GM19467 (cell line): ENCODE measurements at regions not wholly inside any gene's neighbourhood (a gene's known extent, or its start where the extent isn't known, plus 50 kb on each side); places are given as distances from the start of the nearest gene placed in this dataset.
"Not testable (repeated sequence)": the region's sequence is repeated elsewhere in the genome, so short reads cannot be mapped to it uniquely, and the experiment has no call there.

Source experiments
- ATAC-seq: cut with Tn5 transposase; IDR thresholded peaks from one replicate; pipeline ENCODE4 v1.9.1; 2021; ENCODE audit warnings: mild to moderate bottlenecking, moderate library complexity; ENCODE audit not compliant: unreplicated experiment

DNA sequence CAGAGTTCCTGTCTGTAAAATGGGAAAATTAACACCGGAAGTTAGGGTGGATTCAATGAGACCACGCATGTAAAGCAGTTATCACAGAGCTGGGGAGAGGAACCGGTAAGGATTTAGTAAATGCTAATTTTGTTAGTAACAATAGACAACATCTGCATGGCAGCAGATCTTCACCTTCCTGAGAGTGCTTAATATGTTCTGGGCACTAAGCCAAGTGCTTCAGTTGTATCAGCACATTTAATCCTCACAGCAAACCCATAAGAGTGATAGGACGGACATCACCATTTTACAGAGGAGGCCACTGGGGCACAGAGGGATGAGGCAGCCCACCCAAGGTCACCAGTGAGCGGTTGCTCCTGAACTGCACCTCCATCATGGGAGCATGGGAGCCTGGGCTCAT, 189.4 kb downstream of the WNT5A start:
- ATAC-seq, result no peak

DNA sequence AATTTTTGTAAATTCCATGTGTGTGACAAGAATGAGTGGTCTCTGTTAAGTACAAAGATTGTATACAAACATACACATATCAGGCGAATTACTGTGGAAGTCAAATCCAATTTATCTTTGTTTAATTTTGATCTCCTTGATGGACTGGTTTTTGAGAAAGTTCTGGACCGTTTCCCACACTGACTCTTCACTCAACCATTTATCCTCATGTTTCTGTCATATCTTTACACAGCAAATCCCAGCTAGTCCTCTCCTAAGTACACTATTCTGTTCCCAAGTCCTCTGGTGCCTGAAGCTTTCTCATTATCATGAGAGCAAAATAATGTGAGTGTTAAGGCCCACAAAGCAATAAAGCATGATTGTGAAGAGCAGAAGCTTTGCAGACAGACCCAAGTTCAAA, 189.9 kb downstream of the WNT5A start:
- ATAC-seq, result no peak

- no peak for ATAC-seq
These were observed 190.3 kb downstream of the WNT5A start for GRCh38 chr3:55296791-55297190.

DNA sequence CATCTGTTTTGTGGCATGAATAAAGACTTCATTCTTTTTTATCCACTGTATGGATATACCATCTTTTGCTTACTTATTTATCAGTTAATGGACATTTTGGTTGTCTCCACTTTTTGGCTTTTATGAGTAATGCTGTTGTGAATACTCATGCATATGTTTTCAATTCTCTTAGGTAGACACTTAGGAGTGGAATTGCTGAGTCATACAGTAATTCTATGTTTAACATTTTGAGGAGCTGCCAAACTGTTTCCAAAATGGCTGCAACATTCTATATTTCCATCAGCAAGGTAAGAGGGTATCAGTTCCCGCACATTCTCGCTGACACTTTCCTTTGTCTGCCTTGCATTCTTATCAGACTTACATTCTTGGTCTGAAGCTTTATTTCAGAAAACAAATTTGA, 191.1 kb downstream of the WNT5A start:
- no peak for ATAC-seq

DNA sequence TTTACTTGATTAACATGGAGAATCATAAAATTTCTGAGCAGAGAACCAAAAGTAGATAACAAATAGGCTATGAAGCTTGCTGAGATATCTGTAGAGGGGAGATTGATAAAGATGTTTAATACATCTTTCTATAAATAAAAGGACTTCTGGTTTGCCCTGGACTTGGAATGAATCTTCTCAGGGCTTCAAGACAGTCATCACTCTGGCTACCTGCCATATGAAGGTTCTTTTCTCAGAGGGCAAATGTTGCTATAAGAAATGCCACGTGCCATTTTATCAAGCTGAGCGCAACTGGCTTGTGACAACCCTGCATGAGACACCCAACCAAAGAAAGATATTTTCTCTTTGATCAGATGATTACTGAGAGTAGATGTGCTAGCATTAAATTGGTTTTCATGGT, 192.5 kb downstream of the WNT5A start:
- ATAC-seq, result no peak

GRCh38 chr3:55292360-55292759, 194.7 kb downstream of the WNT5A start:
- ATAC-seq, result no peak

DNA sequence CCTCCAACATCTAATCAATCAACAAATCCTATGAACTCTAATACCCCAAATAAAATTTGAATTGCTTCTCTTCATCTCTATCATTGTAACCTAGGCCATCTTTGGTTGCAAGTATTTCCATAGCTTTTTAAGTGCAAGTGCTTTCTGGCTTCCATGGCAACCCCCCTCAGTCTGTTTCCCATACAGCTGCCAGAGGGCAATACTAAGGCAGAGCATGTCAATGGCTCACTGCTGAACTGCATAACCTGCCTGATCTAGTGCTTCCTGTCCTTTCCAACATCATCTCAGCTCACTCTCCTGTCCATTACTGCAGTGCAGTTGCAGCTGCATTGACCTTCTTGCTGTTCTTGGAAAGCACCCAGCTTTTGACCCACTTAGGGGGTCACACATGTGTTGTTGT, 198.4 kb downstream of the WNT5A start:
- no peak for ATAC-seq

GRCh38 chr3:55286693-55287092, 200.4 kb downstream of the WNT5A start:
- no peak for ATAC-seq

GRCh38 chr3:55285156-55285555, 201.9 kb downstream of the WNT5A start:
- no peak for ATAC-seq

DNA sequence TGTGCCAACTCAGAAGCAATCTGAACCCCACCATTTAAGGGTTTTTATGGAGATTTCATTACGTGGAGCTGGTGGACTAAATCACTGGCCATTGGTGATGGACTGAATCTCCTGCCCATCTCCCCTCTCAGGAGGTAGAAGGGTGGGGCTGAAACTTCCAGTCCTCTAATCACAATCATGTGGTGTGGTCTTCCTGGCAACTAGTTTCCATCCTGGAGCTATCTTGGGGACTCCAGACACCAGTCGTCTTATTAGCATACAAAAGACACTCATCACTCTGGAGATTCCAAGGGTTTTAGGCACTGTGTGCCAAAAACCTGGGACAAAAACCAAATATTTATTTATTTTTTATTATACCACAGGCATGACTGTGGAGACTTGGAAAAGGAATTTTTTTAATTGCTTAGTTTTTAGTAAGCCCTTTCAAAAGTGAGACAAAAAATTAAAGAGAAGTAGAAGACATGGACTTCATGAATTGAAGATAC, 203.6 kb downstream of the WNT5A start:
- no peak for ATAC-seq

GRCh38 chr3:55282994-55283393, 204.1 kb downstream of the WNT5A start:
- ATAC-seq, result no peak

- no peak for ATAC-seq
These were observed 215.0 kb downstream of the WNT5A start for GRCh38 chr3:55272031-55272645.

GRCh38 chr3:55271549-55271948, 215.6 kb downstream of the WNT5A start:
- ATAC-seq, result no peak

- ATAC-seq, result no peak
These were observed 216.1 kb downstream of the WNT5A start for GRCh38 chr3:55270976-55271375.

GRCh38 chr3:55269636-55270035, 217.5 kb downstream of the WNT5A start:
- ATAC-seq, result no peak

DNA sequence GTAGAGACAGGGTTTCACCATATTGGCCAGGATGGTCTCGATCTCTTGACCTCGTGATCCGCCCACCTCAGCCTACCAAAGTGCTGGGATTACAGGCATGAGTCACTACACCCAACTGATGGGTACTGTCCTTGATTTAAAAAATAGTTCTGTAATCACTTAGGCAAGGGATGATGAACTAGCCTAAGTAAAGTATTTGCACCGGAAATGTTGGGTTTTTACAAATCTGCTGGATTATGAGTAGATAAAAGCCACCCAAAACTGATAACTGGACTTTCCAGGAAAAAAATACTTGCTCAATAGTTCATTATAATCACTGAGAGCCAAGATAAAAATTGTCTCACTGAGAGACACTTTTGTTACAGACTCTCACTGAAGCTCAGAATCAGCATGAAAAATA, 218.0 kb downstream of the WNT5A start:
- no peak for ATAC-seq

GRCh38 chr3:55267206-55267930, 219.7 kb downstream of the WNT5A start:
- ATAC-seq, result no peak

DNA sequence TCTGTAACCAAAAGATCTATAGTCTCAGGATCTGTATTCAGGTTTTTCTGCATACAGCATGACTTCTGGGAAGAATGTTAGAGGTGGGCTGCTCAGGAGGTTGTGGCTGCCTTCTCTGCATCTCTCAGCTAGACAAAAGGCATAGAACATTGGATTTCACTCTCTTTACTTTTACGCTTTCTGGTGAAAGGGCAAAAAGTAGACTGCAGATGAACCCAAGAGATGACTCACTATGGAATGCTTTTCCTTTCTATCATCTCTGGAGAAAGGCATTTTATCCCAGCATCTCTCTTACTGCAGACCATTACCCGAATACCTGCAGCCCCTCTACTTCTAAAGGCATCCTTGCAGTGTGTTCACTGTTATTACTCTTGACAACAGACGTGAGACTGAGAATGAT, 222.2 kb downstream of the WNT5A start:
- ATAC-seq, result no peak

GRCh38 chr3:55252921-55253320, 234.2 kb downstream of the WNT5A start:
- ATAC-seq, result no peak

GRCh38 chr3:55249156-55249555, 237.9 kb downstream of the WNT5A start:
- not testable (repeated sequence) for ATAC-seq

- no peak for ATAC-seq
These were observed 239.4 kb downstream of the WNT5A start for GRCh38 chr3:55247666-55248065.

DNA sequence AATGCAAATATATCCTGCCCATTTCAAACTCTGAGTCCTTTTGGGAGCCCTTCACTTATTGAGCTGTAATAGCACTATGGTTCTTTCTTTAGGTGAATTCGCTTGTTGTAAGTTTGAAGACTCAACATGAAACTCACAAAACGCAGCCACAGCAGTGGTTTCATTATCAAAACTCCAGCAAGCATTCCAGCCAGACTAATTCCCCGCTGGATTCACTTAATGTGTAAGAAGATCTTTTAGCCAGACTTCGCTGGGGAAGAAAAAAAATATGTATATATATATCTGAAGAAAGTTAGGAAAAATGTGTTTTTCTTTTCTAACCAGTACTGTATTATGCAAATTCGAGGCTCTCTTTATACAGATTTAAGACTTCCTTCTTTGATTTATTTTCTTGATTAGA, 241.1 kb downstream of the WNT5A start:
- ATAC-seq, result no peak

DNA sequence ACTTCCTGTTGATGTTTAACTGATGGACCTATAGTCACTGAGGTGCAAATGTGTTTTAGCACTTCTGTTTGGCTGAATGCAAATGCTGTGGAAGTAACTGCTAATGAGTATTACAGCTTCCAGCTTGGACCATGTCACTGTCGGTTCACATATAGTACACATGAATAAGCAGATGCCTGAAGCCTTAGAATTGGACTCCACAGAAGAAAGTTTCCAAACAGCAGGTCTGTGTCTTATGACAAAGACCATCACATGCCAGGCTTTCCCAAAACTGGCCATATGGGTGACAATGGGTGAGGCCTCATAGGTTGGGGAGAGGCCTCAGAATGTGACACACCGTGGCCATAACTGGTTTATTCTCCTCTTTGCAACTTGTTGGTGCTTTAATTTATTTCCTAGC, 241.8 kb downstream of the WNT5A start:
- ATAC-seq, result no peak
